Neural progenitor cell (in vitro differentiated cells): ENCODE measurements at regions not wholly inside any gene's neighbourhood (a gene's known extent, or its start where the extent isn't known, plus 50 kb on each side); places are given as distances from the start of the nearest gene placed in this dataset.

ENCODE experiments used
- DNase-seq: peaks from one replicate; pipeline ENCODE4 v3.0.0-alpha.2; 2016; ENCODE audit warnings: low spot score
- H2AFZ ChIP-seq: fragments of 200-600 bp; sonication (generic); replicated peaks from 2 replicates; pipeline ENCODE4 v1.6.1; 2016; ENCODE audit warnings: antibody characterized with exemption
- H3F3A ChIP-seq: fragments of 200-600 bp; sonication (generic); 2 replicates; pipeline ENCODE4 v1.6.1; 2016; ENCODE audit warnings: antibody characterized with exemption, low read depth
- H3K27ac ChIP-seq: fragments of 200-600 bp; sonication (generic); 2 replicates; pipeline ENCODE4 v1.5.1; 2016; ENCODE audit warnings: mild to moderate bottlenecking
- H3K27me3 ChIP-seq: fragments of 200-600 bp; sonication (generic); 2 replicates; pipeline ENCODE4 v1.6.1; 2016; ENCODE audit warnings: mild to moderate bottlenecking, moderate library complexity
- H3K36me3 ChIP-seq: fragments of 200-600 bp; sonication (generic); 2 replicates; pipeline ENCODE4 v1.5.1; 2016
- H3K4me1 ChIP-seq: fragments of 200-600 bp; sonication (generic); 2 replicates; pipeline ENCODE4 v1.6.1; 2016; ENCODE audit warnings: mixed run types
- H3K4me2 ChIP-seq: fragments of 200-600 bp; sonication (generic); 2 replicates; pipeline ENCODE4 v1.6.1; 2016
- H3K4me3 ChIP-seq: fragments of 200-600 bp; sonication (generic); 2 replicates; pipeline ENCODE4 v1.5.1; 2016
- H3K79me2 ChIP-seq: fragments of 200-600 bp; sonication (generic); 2 replicates; pipeline ENCODE4 v1.6.1; 2016; ENCODE audit warnings: low read depth
- H3K9ac ChIP-seq: fragments of 200-600 bp; sonication (generic); 2 replicates; pipeline ENCODE4 v1.6.1; 2016
- H3K9me3 ChIP-seq: fragments of 200-600 bp; sonication (generic); 2 replicates; pipeline ENCODE4 v1.5.1; 2016; ENCODE audit warnings: low read depth
- H4K20me1 ChIP-seq: fragments of 200-600 bp; sonication (generic); 2 replicates; pipeline ENCODE4 v1.6.1; 2016; ENCODE audit warnings: low read depth
- H3K27ac Mint-ChIP-seq: 3 replicates; pipeline ENCODE4 v1.8.0; 2021; ENCODE audit warnings: mixed read lengths
- H3K27me3 Mint-ChIP-seq: 2 replicates; pipeline ENCODE4 v1.8.0; 2022; ENCODE audit warnings: low read depth, mild to moderate bottlenecking, inconsistent platforms, moderate library complexity, mixed read lengths; ENCODE audit not compliant: insufficient read depth
- H3K36me3 Mint-ChIP-seq: 3 replicates; pipeline ENCODE4 v1.8.0; 2021; ENCODE audit warnings: mixed read lengths
- H3K4me1 Mint-ChIP-seq: 3 replicates; pipeline ENCODE4 v1.8.0; 2021; ENCODE audit warnings: mixed read lengths
- H3K4me3 Mint-ChIP-seq: 3 replicates; pipeline ENCODE4 v1.8.0; 2021; ENCODE audit warnings: mild to moderate bottlenecking, moderate library complexity, mixed read lengths
- H3K9me3 Mint-ChIP-seq: 3 replicates; pipeline ENCODE4 v1.8.0; 2020; ENCODE audit warnings: mixed read lengths
- TF ChIP-seq, protein P1 (sequence below): fragments of 200-600 bp; sonication (generic); IDR thresholded peaks from 2 replicates; pipeline ENCODE4 v1.5.1; 2017; ENCODE audit warnings: antibody characterized with exemption, mild to moderate bottlenecking

GRCh38 chr6:3506751-3507383 lies 50.0 kb upstream of the SLC22A23 start:
- Mint-ChIP-seq H3K27ac (no peak overlapping the region), H3K4me3 (no peak overlapping the region), H3K27me3 (peaks cover 8% of the 10 kb centered on the region), H3K4me1 (peaks cover 65% of the 10 kb centered on the region), H3K36me3 (no peaks in the 10 kb centered on the region), H3K9me3 (peaks cover 4% of the 10 kb centered on the region)
- Histone ChIP-seq H2AFZ (no peak overlapping the region), H3K4me3 (no peak overlapping the region), H3K79me2 (no peaks in the 10 kb centered on the region), H3K4me1 (peaks cover 24% of the 10 kb centered on the region), H3K9ac (no peak overlapping the region), H3K27me3 (no peaks in the 10 kb centered on the region), H3K4me2 (no peak overlapping the region), H3K36me3 (no peaks in the 10 kb centered on the region), H3K27ac (no peak overlapping the region), H3K9me3 (no peaks in the 10 kb centered on the region), H3F3A (peaks cover 3% of the 10 kb centered on the region), H4K20me1 (no peaks in the 10 kb centered on the region)
- no peak for DNase-seq
- TF ChIP-seq, protein P1, sequence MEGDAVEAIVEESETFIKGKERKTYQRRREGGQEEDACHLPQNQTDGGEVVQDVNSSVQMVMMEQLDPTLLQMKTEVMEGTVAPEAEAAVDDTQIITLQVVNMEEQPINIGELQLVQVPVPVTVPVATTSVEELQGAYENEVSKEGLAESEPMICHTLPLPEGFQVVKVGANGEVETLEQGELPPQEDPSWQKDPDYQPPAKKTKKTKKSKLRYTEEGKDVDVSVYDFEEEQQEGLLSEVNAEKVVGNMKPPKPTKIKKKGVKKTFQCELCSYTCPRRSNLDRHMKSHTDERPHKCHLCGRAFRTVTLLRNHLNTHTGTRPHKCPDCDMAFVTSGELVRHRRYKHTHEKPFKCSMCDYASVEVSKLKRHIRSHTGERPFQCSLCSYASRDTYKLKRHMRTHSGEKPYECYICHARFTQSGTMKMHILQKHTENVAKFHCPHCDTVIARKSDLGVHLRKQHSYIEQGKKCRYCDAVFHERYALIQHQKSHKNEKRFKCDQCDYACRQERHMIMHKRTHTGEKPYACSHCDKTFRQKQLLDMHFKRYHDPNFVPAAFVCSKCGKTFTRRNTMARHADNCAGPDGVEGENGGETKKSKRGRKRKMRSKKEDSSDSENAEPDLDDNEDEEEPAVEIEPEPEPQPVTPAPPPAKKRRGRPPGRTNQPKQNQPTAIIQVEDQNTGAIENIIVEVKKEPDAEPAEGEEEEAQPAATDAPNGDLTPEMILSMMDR = no peak
